HG03280 (cell line): ENCODE measurements at regions not wholly inside any gene's neighbourhood (a gene's known extent, or its start where the extent isn't known, plus 50 kb on each side); places are given as distances from the start of the nearest gene placed in this dataset.

ENCODE experiments used
- ATAC-seq: cut with Tn5 transposase; IDR thresholded peaks from one replicate; pipeline ENCODE4 v1.9.1; 2021; ENCODE audit warnings: mild to moderate bottlenecking, moderate library complexity; ENCODE audit not compliant: unreplicated experiment

GRCh38 chr12:78759367-78759766, 105.2 kb upstream of the SYT1 start:
- ATAC-seq, result no peak

GRCh38 chr12:78760906-78761305, 103.7 kb upstream of the SYT1 start:
- ATAC-seq, result no peak

GRCh38 chr12:78764913-78765312, 99.7 kb upstream of the SYT1 start:
- ATAC-seq, result no peak

- no peak for ATAC-seq
Observed at GRCh38 chr12:78767264-78767981, 97.2 kb upstream of the SYT1 start.

DNA sequence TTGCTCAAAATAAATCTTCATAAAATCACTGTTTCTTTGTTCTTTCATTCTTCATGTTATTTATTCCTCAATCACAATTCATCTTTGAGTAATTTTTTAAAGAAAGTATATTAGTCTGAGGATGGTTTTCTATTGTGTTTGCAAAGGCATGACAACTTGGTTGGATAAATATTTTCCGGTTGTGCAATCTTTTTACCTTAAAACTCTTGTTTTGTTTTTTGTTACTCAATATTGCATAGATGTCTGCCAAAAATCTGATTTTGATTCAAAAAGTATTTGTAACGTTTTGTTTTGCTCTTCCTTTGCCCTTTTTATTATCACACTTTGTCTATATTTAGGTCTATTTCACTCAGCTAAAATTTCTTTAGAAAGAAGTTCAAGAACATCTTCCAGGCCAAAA, 86.2 kb upstream of the SYT1 start:
- ATAC-seq, result no peak

- ATAC-seq, result no peak
Observed at GRCh38 chr12:78787576-78787975, 77.0 kb upstream of the SYT1 start.

DNA sequence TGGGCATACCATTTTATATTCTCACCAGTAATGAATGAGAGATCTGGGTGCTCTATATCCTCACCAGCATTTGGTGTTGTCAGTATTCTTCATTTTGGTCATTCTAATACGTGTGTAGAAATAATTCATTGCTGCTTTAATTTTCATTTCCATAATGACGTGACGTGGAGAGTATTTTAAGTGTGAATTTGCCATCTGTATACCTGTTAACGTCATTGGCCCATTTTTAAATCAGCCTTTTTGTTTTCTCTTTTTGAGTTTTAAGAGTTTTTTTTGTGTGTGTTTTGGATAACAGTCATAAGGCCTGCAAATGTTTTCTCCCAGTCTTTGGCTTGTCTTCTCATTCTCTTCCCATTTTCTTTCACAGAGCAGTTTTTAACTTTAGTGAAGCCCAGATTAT, 74.4 kb upstream of the SYT1 start:
- ATAC-seq, result no peak

- ATAC-seq, result no peak
Observed at GRCh38 chr12:78792052-78792698, 72.4 kb upstream of the SYT1 start.

GRCh38 chr12:78793491-78793890, 71.1 kb upstream of the SYT1 start:
- ATAC-seq, result no peak

- no peak for ATAC-seq
Observed at GRCh38 chr12:78793982-78794381, 70.6 kb upstream of the SYT1 start.

- no peak for ATAC-seq
Observed at GRCh38 chr12:78795934-78796445, 68.6 kb upstream of the SYT1 start.

GRCh38 chr12:78797196-78797931, 67.2 kb upstream of the SYT1 start:
- no peak for ATAC-seq

- no peak for ATAC-seq
Observed at GRCh38 chr12:78799649-78800048, 64.9 kb upstream of the SYT1 start.

DNA sequence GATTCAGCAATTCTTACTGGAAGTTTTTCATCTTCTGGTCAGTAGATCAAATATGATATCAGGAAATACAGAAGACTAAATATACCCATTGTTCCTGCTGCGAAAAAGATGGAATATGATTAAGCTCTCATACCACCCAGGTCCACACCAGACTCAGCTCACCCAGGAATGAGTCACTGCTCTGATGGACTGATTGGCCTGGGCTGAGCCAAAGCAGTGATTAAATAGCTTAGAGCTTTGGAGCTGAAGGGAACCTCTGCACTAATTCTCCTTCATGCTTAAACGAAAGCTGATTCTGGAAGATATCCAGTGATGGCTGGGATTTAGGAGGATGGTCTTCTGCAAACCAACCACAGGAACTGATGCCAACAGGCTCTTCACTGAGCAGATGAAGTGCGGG, 62.0 kb upstream of the SYT1 start:
- no peak for ATAC-seq

- ATAC-seq, result no peak
Observed at GRCh38 chr12:78804262-78804661, 60.3 kb upstream of the SYT1 start.
